Activated CD4-positive, alpha-beta T cell treated with anti-CD3 and anti-CD28 coated beads, Interleukin-2, Interleukin-6, amounts not matched to agents 100 ng/mL and 50 ng/mL, durations not matched to agents 16 hours and 8 hours (primary cell): ENCODE measurements at regions not wholly inside any gene's neighbourhood (a gene's known extent, or its start where the extent isn't known, plus 50 kb on each side); places are given as distances from the start of the nearest gene placed in this dataset.
"Not testable (repeated sequence)": the region's sequence is repeated elsewhere in the genome, so short reads cannot be mapped to it uniquely, and the experiment has no call there.

ENCODE experiments used
- DNase-seq: peaks from one replicate; pipeline ENCODE4 v3.0.0-alpha.2; 2020

- DNase-seq, result no peak
Observed at GRCh38 chrX:113470166-113470565, 629.5 kb upstream of the AMOT start.

GRCh38 chrX:113457719-113458118, 617.1 kb upstream of the AMOT start:
- DNase-seq, result no peak

- no peak for DNase-seq
Observed at GRCh38 chrX:113455582-113455981, 615.0 kb upstream of the AMOT start.

- no peak for DNase-seq
Observed at GRCh38 chrX:113429011-113429410, 588.4 kb upstream of the AMOT start.

- DNase-seq, result no peak
Observed at GRCh38 chrX:113422323-113422722, 581.7 kb upstream of the AMOT start.

GRCh38 chrX:113421432-113421831, 580.8 kb upstream of the AMOT start:
- DNase-seq, result no peak

- DNase-seq, result no peak
Observed at GRCh38 chrX:113412106-113412505, 571.5 kb upstream of the AMOT start.

GRCh38 chrX:113408843-113409242, 568.2 kb upstream of the AMOT start:
- DNase-seq, result no peak

GRCh38 chrX:113400193-113400704, 559.6 kb upstream of the AMOT start:
- DNase-seq, result no peak

- no peak for DNase-seq
Observed at GRCh38 chrX:113399506-113400192, 559.0 kb upstream of the AMOT start.

- DNase-seq, result no peak
Observed at GRCh38 chrX:113392355-113392754, 551.7 kb upstream of the AMOT start.

- DNase-seq, result no peak
Observed at GRCh38 chrX:113391875-113392274, 551.2 kb upstream of the AMOT start.

GRCh38 chrX:113390531-113390930, 549.9 kb upstream of the AMOT start:
- no peak for DNase-seq

- no peak for DNase-seq
Observed at GRCh38 chrX:113389846-113390245, 549.2 kb upstream of the AMOT start.

GRCh38 chrX:113384628-113385027, 544.0 kb upstream of the AMOT start:
- no peak for DNase-seq

GRCh38 chrX:113373421-113373820, 532.8 kb upstream of the AMOT start:
- not testable (repeated sequence) for DNase-seq

- no peak for DNase-seq
Observed at GRCh38 chrX:113370006-113370405, 529.4 kb upstream of the AMOT start.

GRCh38 chrX:113369056-113369455, 528.4 kb upstream of the AMOT start:
- no peak for DNase-seq

- no peak for DNase-seq
Observed at GRCh38 chrX:113353134-113353533, 512.5 kb upstream of the AMOT start.

- no peak for DNase-seq
Observed at GRCh38 chrX:113330416-113330815, 489.8 kb upstream of the AMOT start.

- DNase-seq, result no peak
Observed at GRCh38 chrX:113315927-113316326, 475.3 kb upstream of the AMOT start.

- DNase-seq, result no peak
Observed at GRCh38 chrX:113305496-113305895, 464.9 kb upstream of the AMOT start.

GRCh38 chrX:113300580-113300979, 459.9 kb upstream of the AMOT start:
- DNase-seq, result no peak

GRCh38 chrX:113297437-113297836, 456.8 kb upstream of the AMOT start:
- no peak for DNase-seq

GRCh38 chrX:113289503-113289902, 448.9 kb upstream of the AMOT start:
- DNase-seq, result no peak
